Adrenal gland (tissue), 5 donors: ENCODE measurements at regions not wholly inside any gene's neighbourhood (a gene's known extent, or its start where the extent isn't known, plus 50 kb on each side); places are given as distances from the start of the nearest gene placed in this dataset.

Experiments used
- CTCF ChIP-seq, 6 experiments: fragments of 450-650 bp in 4 of 6; fragments of 200-600 bp in 2 of 6; sonication (generic) in 1 of 6; IDR thresholded peaks; 1 replicate in 5 of 6; 2 replicates in 1 of 6; pipeline versions ENCODE4 v1.5.1 to v1.8.0; 2016 to 2021; ENCODE audit warnings: antibody characterized with exemption in 6 of 6, mild to moderate bottlenecking in 2 of 6, moderate library complexity in 1 of 6
- POLR2A ChIP-seq, 2 donors: fragments of 450-650 bp; IDR thresholded peaks; one replicate each; pipeline ENCODE4 v1.6.1; 2017; ENCODE audit warnings: antibody characterized with exemption in 2 of 2, mild to moderate bottlenecking in 2 of 2, moderate library complexity in 1 of 2
- donor health status: DM: no; HTN: no; CAD: no.

DNA sequence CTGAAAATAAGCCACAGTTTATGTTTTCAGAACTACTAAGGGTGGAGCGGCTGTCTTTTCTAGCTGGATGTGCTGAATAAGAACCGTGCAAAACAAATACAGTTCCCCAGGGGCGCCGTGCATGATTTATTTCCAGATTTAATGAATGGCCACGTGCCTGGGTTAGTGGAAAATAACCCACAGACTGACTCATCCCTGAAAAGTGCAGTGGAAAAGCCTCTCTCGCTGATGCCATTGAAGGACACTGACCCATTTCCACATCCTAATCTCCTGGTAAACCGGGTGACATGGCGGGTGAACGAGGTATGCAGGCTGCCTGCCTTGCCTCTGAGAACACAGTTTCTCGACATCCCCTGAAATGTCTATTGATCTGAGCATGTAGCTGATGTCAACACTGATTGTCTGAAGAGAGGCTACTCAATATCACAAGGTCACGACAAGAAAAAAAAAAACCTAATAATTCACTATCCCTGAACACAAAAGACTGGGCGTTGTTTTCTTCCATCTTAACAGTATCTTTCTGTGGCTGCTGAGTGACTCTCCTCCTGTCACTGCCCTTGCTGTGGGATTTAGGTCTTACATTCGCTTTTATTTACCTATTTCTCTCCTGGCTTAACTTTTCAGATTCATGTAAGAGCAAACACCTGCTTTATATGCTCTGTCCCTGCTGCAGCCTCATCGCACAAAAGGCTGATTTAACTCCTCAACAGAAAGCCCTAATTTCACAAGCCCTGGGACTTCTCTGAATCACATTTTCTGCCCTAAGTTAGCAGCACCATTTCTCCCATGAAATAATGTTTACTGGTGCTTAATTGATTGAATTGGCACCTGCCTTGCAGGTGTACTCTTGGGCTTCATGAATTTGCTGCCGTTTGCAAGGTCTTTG is 76.9 kb upstream of the SCOC start:
- TF ChIP-seq POLR2A (IDR thresholded peaks at IDR 0.05) (peak in 1 of 2 donors; percentile 86), CTCF (IDR thresholded peaks at IDR 0.05) (no peak)
